Natural killer cell (primary cell): ENCODE measurements at regions not wholly inside any gene's neighbourhood (a gene's known extent, or its start where the extent isn't known, plus 50 kb on each side); places are given as distances from the start of the nearest gene placed in this dataset.

Experiments used
- ATAC-seq, 3 donors: fragments of 150-1000 bp in 2 of 3; fragments of 200-7000 bp in 1 of 3; cut with Tn5 transposase; 1 replicate in 1 of 3; 2 replicates in 2 of 3; pipeline ENCODE4 v1.10.0; 2021; ENCODE audit warnings: mild to moderate bottlenecking in 2 of 3, moderate library complexity in 2 of 3
- DNase-seq, 2 donors: peaks; one replicate each; pipeline versions ENCODE4 v3.0.0 to v3.0.0-alpha.2; 2013 to 2021; ENCODE audit warnings: mixed read lengths in 1 of 2
- H3K27ac ChIP-seq: one replicate; pipeline ENCODE4 v1.5.1; 2013; ENCODE audit warnings: mild to moderate bottlenecking, low read length
- H3K27me3 ChIP-seq: one replicate; pipeline ENCODE4 v1.6.1; 2013; ENCODE audit warnings: low read length; ENCODE audit not compliant: control insufficient read depth, insufficient read depth
- H3K36me3 ChIP-seq: one replicate; pipeline ENCODE4 v1.6.1; 2013; ENCODE audit warnings: low read length; ENCODE audit not compliant: control insufficient read depth, insufficient read depth
- H3K4me1 ChIP-seq: one replicate; pipeline ENCODE4 v1.6.1; 2013; ENCODE audit warnings: low read length; ENCODE audit not compliant: control insufficient read depth, insufficient read depth
- H3K4me3 ChIP-seq: one replicate; pipeline ENCODE4 v1.5.1; 2013; ENCODE audit warnings: low read length
- H3K9me3 ChIP-seq: one replicate; pipeline ENCODE4 v1.6.1; 2013; ENCODE audit warnings: low read length; ENCODE audit not compliant: control insufficient read depth, insufficient read depth
- H3K27ac Mint-ChIP-seq, 2 donors: one replicate each; pipeline ENCODE4 v1.8.0; 2022; ENCODE audit warnings: mild to moderate bottlenecking in 2 of 2, mixed read lengths in 2 of 2, moderate library complexity in 1 of 2
- H3K27me3 Mint-ChIP-seq, 2 donors: one replicate each; pipeline ENCODE4 v1.8.0; 2022; ENCODE audit warnings: low read depth in 2 of 2, mixed read lengths in 2 of 2
- H3K36me3 Mint-ChIP-seq: one replicate; pipeline ENCODE4 v1.8.0; 2022; ENCODE audit warnings: mixed read lengths
- H3K4me1 Mint-ChIP-seq, 2 donors: one replicate each; pipeline ENCODE4 v1.8.0; 2022; ENCODE audit warnings: mixed read lengths in 2 of 2
- H3K4me3 Mint-ChIP-seq: one replicate; pipeline ENCODE4 v1.8.0; 2022; ENCODE audit warnings: mild to moderate bottlenecking, moderate library complexity, mixed read lengths
- H3K9me3 Mint-ChIP-seq, 2 donors: one replicate each; pipeline ENCODE4 v1.8.0; 2022; ENCODE audit warnings: mixed read lengths in 2 of 2
- WGBS: methylation state at CpG from one replicate; pipeline ENCODE4 v1.1.7; 2013; ENCODE audit warnings: missing lambda C conversion rate; ENCODE audit not compliant: insufficient coverage; 5-methylcytosine and 5-hydroxymethylcytosine counted together
- intact Hi-C: fragments of 100-400 bp; cut with micrococcal nuclease; formaldehyde crosslinking; loops from one replicate; pipeline ENCODE4 v1.14.2; 2022
- TF ChIP-seq, protein P1 (sequence below): fragments of 200-600 bp; IDR thresholded peaks from one replicate; pipeline ENCODE4 v1.8.0; 2022; ENCODE audit warnings: antibody characterized with exemption

GRCh38 chr20:22499515-22500166 lies 84.7 kb downstream of the FOXA2 start:
- DNase-seq: no peak
- Histone ChIP-seq H3K4me1 (no peaks in the 10 kb centered on the region), H3K4me3 (no peak overlapping the region), H3K27me3 (no peaks in the 10 kb centered on the region), H3K9me3 (no peaks in the 10 kb centered on the region), H3K36me3 (no peaks in the 10 kb centered on the region), H3K27ac (no peak overlapping the region)
- TF ChIP-seq, protein P1, sequence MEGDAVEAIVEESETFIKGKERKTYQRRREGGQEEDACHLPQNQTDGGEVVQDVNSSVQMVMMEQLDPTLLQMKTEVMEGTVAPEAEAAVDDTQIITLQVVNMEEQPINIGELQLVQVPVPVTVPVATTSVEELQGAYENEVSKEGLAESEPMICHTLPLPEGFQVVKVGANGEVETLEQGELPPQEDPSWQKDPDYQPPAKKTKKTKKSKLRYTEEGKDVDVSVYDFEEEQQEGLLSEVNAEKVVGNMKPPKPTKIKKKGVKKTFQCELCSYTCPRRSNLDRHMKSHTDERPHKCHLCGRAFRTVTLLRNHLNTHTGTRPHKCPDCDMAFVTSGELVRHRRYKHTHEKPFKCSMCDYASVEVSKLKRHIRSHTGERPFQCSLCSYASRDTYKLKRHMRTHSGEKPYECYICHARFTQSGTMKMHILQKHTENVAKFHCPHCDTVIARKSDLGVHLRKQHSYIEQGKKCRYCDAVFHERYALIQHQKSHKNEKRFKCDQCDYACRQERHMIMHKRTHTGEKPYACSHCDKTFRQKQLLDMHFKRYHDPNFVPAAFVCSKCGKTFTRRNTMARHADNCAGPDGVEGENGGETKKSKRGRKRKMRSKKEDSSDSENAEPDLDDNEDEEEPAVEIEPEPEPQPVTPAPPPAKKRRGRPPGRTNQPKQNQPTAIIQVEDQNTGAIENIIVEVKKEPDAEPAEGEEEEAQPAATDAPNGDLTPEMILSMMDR: no peak
- no peaks in the 10 kb centered on the region for H3K9me3 Mint-ChIP-seq
- no peaks in the 10 kb centered on the region for H3K4me1 Mint-ChIP-seq
- no peak overlapping the region for H3K27ac Mint-ChIP-seq
- H3K27me3 Mint-ChIP-seq: peaks cover 0 to 4% of the 10 kb centered on the region in 2 donors
- intact Hi-C loops: no loop called here
- no peak for ATAC-seq
- H3K36me3 Mint-ChIP-seq: no peaks in the 10 kb centered on the region
- 71% methylated on average over 10 of the region's 10 CpGs for WGBS
- no peak overlapping the region for H3K4me3 Mint-ChIP-seq

GRCh38 chr20:22496817-22497216 lies 87.6 kb downstream of the FOXA2 start:
- no peaks in the 10 kb centered on the region for H3K9me3 Mint-ChIP-seq
- WGBS: 67% methylated on average over 2 of the region's 3 CpGs
- no peak overlapping the region for H3K27ac ChIP-seq
- no peaks in the 10 kb centered on the region for H3K9me3 ChIP-seq
- no peaks in the 10 kb centered on the region for H3K36me3 Mint-ChIP-seq
- no peak for ATAC-seq
- H3K4me1 Mint-ChIP-seq: no peaks in the 10 kb centered on the region
- H3K4me3 ChIP-seq: no peak overlapping the region
- TF ChIP-seq, protein P1: no peak
- H3K27me3 Mint-ChIP-seq: peaks cover 0 to 4% of the 10 kb centered on the region in 2 donors
- H3K4me3 Mint-ChIP-seq: no peak overlapping the region
- H3K36me3 ChIP-seq: no peaks in the 10 kb centered on the region
- intact Hi-C loops: no loop called here
- no peak overlapping the region for H3K27ac Mint-ChIP-seq
- H3K4me1 ChIP-seq: no peaks in the 10 kb centered on the region
- no peaks in the 10 kb centered on the region for H3K27me3 ChIP-seq
- DNase-seq: no peak

DNA sequence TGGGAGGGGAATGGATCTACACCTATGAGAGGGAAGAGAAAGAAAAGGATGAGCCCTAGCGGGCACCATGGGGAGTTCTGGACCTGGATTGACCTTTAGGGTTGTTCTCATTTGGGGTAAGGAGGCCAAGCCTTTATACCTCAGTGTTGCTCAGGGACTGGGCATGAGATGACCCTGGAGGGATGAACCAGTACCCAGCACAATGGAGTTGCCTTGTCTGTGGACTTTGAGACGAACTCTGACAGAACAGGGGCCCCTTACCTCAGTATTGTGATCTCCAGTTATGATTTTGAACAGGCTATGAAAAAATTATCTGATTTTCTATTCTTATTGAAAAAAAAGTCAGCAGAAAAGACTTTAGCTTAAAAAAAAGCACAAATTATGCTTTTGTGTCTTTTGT lies 88.6 kb downstream of the FOXA2 start:
- Mint-ChIP-seq H3K9me3 (no peaks in the 10 kb centered on the region), H3K4me1 (no peaks in the 10 kb centered on the region), H3K27me3 (peaks cover 0 to 2% of the 10 kb centered on the region in 2 donors), H3K27ac (no peak overlapping the region), H3K4me3 (no peak overlapping the region), H3K36me3 (no peaks in the 10 kb centered on the region)
- H3K9me3 ChIP-seq: no peaks in the 10 kb centered on the region
- WGBS: 74% methylated on average over 2 of the region's 2 CpGs
- no peak for DNase-seq
- TF ChIP-seq, protein P1: no peak
- H3K4me1 ChIP-seq: no peaks in the 10 kb centered on the region
- intact Hi-C loops: no loop called here
- H3K36me3 ChIP-seq: no peaks in the 10 kb centered on the region
- ATAC-seq: no peak
- H3K27me3 ChIP-seq: no peaks in the 10 kb centered on the region
- no peak overlapping the region for H3K27ac ChIP-seq
- H3K4me3 ChIP-seq: no peak overlapping the region

GRCh38 chr20:22495172-22495571 lies 89.2 kb downstream of the FOXA2 start:
- Histone ChIP-seq H3K36me3 (no peaks in the 10 kb centered on the region), H3K27ac (no peak overlapping the region), H3K4me1 (no peaks in the 10 kb centered on the region), H3K27me3 (no peaks in the 10 kb centered on the region), H3K9me3 (no peaks in the 10 kb centered on the region), H3K4me3 (no peak overlapping the region)
- TF ChIP-seq, protein P1: no peak
- H3K27me3 Mint-ChIP-seq: no peaks in the 10 kb centered on the region
- no peaks in the 10 kb centered on the region for H3K36me3 Mint-ChIP-seq
- no peak overlapping the region for H3K4me3 Mint-ChIP-seq
- DNase-seq (no peak), ATAC-seq (no peak)
- no peak overlapping the region for H3K27ac Mint-ChIP-seq
- intact Hi-C loops: no loop called here
- WGBS: 88% methylated on average over 2 of the region's 2 CpGs
- H3K9me3 Mint-ChIP-seq: no peaks in the 10 kb centered on the region
- H3K4me1 Mint-ChIP-seq: no peaks in the 10 kb centered on the region
